ENCODE measurements at regions not wholly inside any gene's neighbourhood (a gene's known extent, or its start where the extent isn't known, plus 50 kb on each side); places are given as distances from the start of the nearest gene placed in this dataset.

GRCh38 chr2:240344904-240345303, 90.6 kb upstream of the GPC1 start:
- TF ChIP-seq POLR2A (IDR thresholded peaks at IDR 0.05; ENCODE audit: low read depth, low read length) (no peak), POLR2AphosphoS5 (IDR thresholded peaks at IDR 0.05; ENCODE audit: low read depth, low read length) (no peak), TAF1 (IDR thresholded peaks at IDR 0.05; ENCODE audit: low read depth, low read length) (no peak), SPI1 (IDR thresholded peaks at IDR 0.05; ENCODE audit: low read depth, low read length) (no peak)
